RWPE2 (cell line): ENCODE measurements at regions not wholly inside any gene's neighbourhood (a gene's known extent, or its start where the extent isn't known, plus 50 kb on each side); places are given as distances from the start of the nearest gene placed in this dataset.

Source experiments
- ATAC-seq: fragments of 200-7000 bp; cut with Tn5 transposase; 3 replicates; pipeline ENCODE4 v1.9.1; 2021; ENCODE audit warnings: low read depth
- DNase-seq: peaks from one replicate; pipeline ENCODE4 v3.0.0-alpha.2; 2020; ENCODE audit warnings: low spot score
- H3K27ac ChIP-seq: fragments of 450-650 bp; 2 replicates; pipeline ENCODE4 v1.5.1; 2017; ENCODE audit warnings: mild to moderate bottlenecking; ENCODE audit not compliant: poor library complexity, severe bottlenecking
- H3K27me3 ChIP-seq: fragments of 250-450 bp; sonication (Bioruptor Pico); 2 replicates; pipeline ENCODE4 v1.5.1; 2021; ENCODE audit warnings: mild to moderate bottlenecking, moderate library complexity; ENCODE audit not compliant: insufficient read depth, poor library complexity, severe bottlenecking
- H3K36me3 ChIP-seq: fragments of 250-450 bp; sonication (Bioruptor Pico); 2 replicates; pipeline ENCODE4 v1.5.1; 2020; ENCODE audit warnings: low read depth, mild to moderate bottlenecking, moderate library complexity
- H3K4me1 ChIP-seq: fragments of 250-450 bp; sonication (Bioruptor Pico); 2 replicates; pipeline ENCODE4 v1.5.1; 2021; ENCODE audit warnings: mild to moderate bottlenecking, moderate library complexity; ENCODE audit not compliant: insufficient read depth, poor library complexity, severe bottlenecking
- H3K4me3 ChIP-seq: fragments of 250-450 bp; sonication (Bioruptor Pico); 2 replicates; pipeline ENCODE4 v1.5.1; 2021; ENCODE audit warnings: mild to moderate bottlenecking, moderate library complexity; ENCODE audit not compliant: severe bottlenecking
- H3K9me3 ChIP-seq: fragments of 250-450 bp; sonication (Bioruptor Pico); 2 replicates; pipeline ENCODE4 v1.5.1; 2021; ENCODE audit warnings: mild to moderate bottlenecking, moderate library complexity; ENCODE audit not compliant: severe bottlenecking
- CTCF ChIP-seq: fragments of 450-650 bp; IDR thresholded peaks from one replicate; pipeline ENCODE4 v1.5.1; 2017; ENCODE audit warnings: mild to moderate bottlenecking, moderate library complexity; ENCODE audit not compliant: poor library complexity, severe bottlenecking

DNA sequence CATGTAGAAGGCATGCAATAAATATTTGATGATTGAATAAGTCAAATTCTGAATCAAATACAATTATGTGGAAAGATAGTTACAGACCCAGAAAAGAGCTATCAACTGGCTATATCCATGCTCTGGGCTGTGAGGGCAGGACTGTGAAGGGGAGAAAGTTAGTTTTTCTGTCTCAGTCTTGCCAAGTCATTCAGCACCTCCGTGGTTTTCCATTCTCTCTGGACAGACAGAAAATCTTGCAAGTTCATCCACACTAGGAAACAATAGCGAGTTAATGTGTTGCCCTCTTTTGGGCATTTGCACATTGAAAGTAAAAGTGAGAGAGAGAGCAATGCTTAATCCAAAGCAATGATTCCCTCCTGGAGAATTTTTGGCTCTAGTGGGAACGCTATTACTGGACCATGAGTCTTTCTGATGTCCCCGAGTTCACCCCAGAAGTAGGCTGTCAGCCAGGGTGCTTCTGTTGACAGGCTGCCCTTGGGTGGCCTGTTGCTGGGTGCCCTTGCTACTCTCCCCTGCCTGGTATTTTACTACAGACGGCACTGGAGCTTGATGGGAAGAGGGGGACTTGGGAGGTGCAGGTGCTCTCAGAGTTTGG lies 238.3 kb downstream of the LOXHD1 start:
- peaks cover 10% of the 10 kb centered on the region for H3K4me1 ChIP-seq
- no peak overlapping the region for H3K4me3 ChIP-seq
- ATAC-seq = 0 out of 3 replicates have a peak, but pooled peaks have one; percentile 20
- no peak for DNase-seq
- TF ChIP-seq CTCF = no peak
- H3K27me3 ChIP-seq = no peaks in the 10 kb centered on the region
- no peaks in the 10 kb centered on the region for H3K9me3 ChIP-seq
- H3K27ac ChIP-seq = no peak overlapping the region
- no peaks in the 10 kb centered on the region for H3K36me3 ChIP-seq

- no peak for DNase-seq
- H3K4me3 ChIP-seq = no peak overlapping the region
- H3K36me3 ChIP-seq = no peaks in the 10 kb centered on the region
- no peak overlapping the region for H3K27ac ChIP-seq
- H3K4me1 ChIP-seq = peaks cover 12% of the 10 kb centered on the region
- no peak for TF ChIP-seq CTCF
- H3K9me3 ChIP-seq = no peaks in the 10 kb centered on the region
- ATAC-seq = no peak
- H3K27me3 ChIP-seq = no peaks in the 10 kb centered on the region
These were observed 237.5 kb downstream of the LOXHD1 start for GRCh38 chr18:46419391-46420141.

- Histone ChIP-seq H3K36me3 (no peaks in the 10 kb centered on the region), H3K9me3 (no peaks in the 10 kb centered on the region), H3K4me3 (no peak overlapping the region), H3K27ac (no peak overlapping the region), H3K27me3 (no peaks in the 10 kb centered on the region), H3K4me1 (peaks cover 17% of the 10 kb centered on the region)
- ATAC-seq (no peak), DNase-seq (no peak)
- no peak for TF ChIP-seq CTCF
These were observed 235.0 kb downstream of the LOXHD1 start for GRCh38 chr18:46421973-46422551.

GRCh38 chr18:46422552-46423055 lies 234.4 kb downstream of the LOXHD1 start:
- Histone ChIP-seq H3K4me1 (peaks cover 17% of the 10 kb centered on the region), H3K27me3 (no peaks in the 10 kb centered on the region), H3K9me3 (no peaks in the 10 kb centered on the region), H3K36me3 (no peaks in the 10 kb centered on the region), H3K27ac (no peak overlapping the region), H3K4me3 (no peak overlapping the region)
- TF ChIP-seq CTCF = no peak
- DNase-seq (no peak), ATAC-seq (no peak)
